ENCODE measurements at regions not wholly inside any gene's neighbourhood (a gene's known extent, or its start where the extent isn't known, plus 50 kb on each side); places are given as distances from the start of the nearest gene placed in this dataset.

DNA sequence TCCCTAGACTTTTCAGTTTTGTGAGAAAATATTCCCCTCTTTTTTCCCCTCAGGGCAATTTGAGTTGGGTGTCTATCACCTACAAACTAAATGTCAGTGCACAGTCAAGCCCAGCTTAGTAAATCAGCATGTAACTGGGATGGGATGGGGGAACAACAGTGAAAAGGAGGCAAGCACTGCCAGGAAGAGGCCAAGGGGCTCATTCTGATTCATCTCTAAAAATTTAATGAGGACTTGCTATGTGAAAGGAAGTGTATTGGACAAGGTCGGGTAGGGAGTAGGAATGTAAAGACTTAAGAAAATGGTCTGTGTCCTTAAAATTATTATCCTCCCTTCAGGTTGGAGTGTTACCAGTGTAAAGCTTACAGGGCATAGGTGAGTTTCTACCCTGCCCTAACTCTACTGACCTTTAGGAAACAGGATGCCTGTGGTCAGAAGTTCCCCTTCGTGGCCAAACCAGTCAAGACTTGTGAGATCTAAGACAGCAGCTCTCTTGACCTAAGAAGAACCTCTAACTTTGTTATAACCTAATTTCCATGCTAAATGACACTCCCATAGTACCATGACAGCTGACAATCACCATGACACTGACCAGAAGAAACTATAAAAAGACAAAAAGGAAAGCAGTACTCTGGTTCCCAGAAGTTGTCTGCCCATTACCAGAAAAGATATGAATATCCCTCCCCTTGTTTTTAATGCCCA is 194.4 kb upstream of the LDB2 start:
- Histone ChIP-seq H3K36me3 (no peaks in the 10 kb centered on the region), H3K27ac (no peak overlapping the region), H3K27me3 (no peaks in the 10 kb centered on the region), H3K9me3 (no peaks in the 10 kb centered on the region), H3K4me1 (no peaks in the 10 kb centered on the region), H3K4me3 (no peak overlapping the region)
- intact Hi-C loops (cut with DNase I; ENCODE audit: low total_unique reads): no loop called here
- no peak for DNase-seq (ENCODE audit: low spot score in 2 of 2)
- TF ChIP-seq CTCF (IDR thresholded peaks at IDR 0.05) (no peak), POLR2A (IDR thresholded peaks at IDR 0.05) (no peak), POLR2AphosphoS5 (IDR thresholded peaks at IDR 0.05) (no peak)

GRCh38 chr4:17091104-17091503 is 192.7 kb upstream of the LDB2 start:
- no peak overlapping the region for H3K27ac ChIP-seq
- H3K9me3 ChIP-seq: no peaks in the 10 kb centered on the region
- H3K4me3 ChIP-seq: no peak overlapping the region
- no peak for DNase-seq (ENCODE audit: low spot score in 2 of 2)
- no peaks in the 10 kb centered on the region for H3K36me3 ChIP-seq
- intact Hi-C loops (cut with DNase I; ENCODE audit: low total_unique reads): no loop called here
- no peaks in the 10 kb centered on the region for H3K4me1 ChIP-seq
- TF ChIP-seq POLR2A (IDR thresholded peaks at IDR 0.05) (no peak), CTCF (IDR thresholded peaks at IDR 0.05) (no peak), POLR2AphosphoS5 (IDR thresholded peaks at IDR 0.05) (no peak)
- H3K27me3 ChIP-seq: no peaks in the 10 kb centered on the region

GRCh38 chr4:17090063-17090462 is 191.6 kb upstream of the LDB2 start:
- intact Hi-C loops (cut with DNase I; ENCODE audit: low total_unique reads): no loop called here
- TF ChIP-seq CTCF (IDR thresholded peaks at IDR 0.05) (no peak), POLR2AphosphoS5 (IDR thresholded peaks at IDR 0.05) (no peak), POLR2A (IDR thresholded peaks at IDR 0.05) (no peak)

GRCh38 chr4:17085416-17085815 is 187.0 kb upstream of the LDB2 start:
- Histone ChIP-seq H3K27ac (no peak overlapping the region), H3K27me3 (no peaks in the 10 kb centered on the region), H3K9me3 (no peaks in the 10 kb centered on the region), H3K36me3 (no peaks in the 10 kb centered on the region), H3K4me3 (no peak overlapping the region), H3K4me1 (no peaks in the 10 kb centered on the region)
- no peak for TF ChIP-seq POLR2AphosphoS5 (IDR thresholded peaks at IDR 0.05)
- no peak for TF ChIP-seq CTCF (IDR thresholded peaks at IDR 0.05)
- no peak for TF ChIP-seq POLR2A (IDR thresholded peaks at IDR 0.05)
- DNase-seq (ENCODE audit: low spot score in 2 of 2): no peak
- intact Hi-C loops (cut with DNase I; ENCODE audit: low total_unique reads): no loop called here

More at GRCh38 chr4:17090063-17090462, 191.6 kb upstream of the LDB2 start:
- no peaks in the 10 kb centered on the region for H3K27me3 ChIP-seq
- no peaks in the 10 kb centered on the region for H3K9me3 ChIP-seq
- H3K4me3 ChIP-seq: no peak overlapping the region
- no peaks in the 10 kb centered on the region for H3K36me3 ChIP-seq
- no peak for DNase-seq (ENCODE audit: low spot score in 2 of 2)
- H3K27ac ChIP-seq: no peak overlapping the region
- no peaks in the 10 kb centered on the region for H3K4me1 ChIP-seq

DNA sequence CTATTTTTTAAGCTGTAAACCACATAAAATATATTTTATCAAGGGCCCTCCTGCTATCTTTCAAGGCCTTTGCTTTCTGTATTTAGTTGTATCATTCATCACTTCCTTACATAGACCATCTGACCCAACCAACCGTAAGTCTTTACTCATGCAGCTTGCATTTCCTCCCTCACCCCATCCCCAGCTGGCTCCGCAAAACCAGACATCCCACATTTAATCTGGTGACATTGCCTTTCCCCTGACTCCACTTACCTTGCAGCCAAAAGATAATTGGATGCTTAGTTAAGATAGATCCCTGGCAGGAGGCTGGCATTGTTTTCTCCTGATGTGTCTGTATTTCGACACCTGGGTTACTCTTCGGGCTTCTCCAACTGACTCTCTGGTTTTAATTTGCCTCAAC is 183.7 kb upstream of the LDB2 start:
- Histone ChIP-seq H3K36me3 (no peaks in the 10 kb centered on the region), H3K27ac (no peak overlapping the region), H3K27me3 (no peaks in the 10 kb centered on the region), H3K4me1 (no peaks in the 10 kb centered on the region), H3K4me3 (no peak overlapping the region), H3K9me3 (no peaks in the 10 kb centered on the region)
- DNase-seq (ENCODE audit: low spot score in 2 of 2): no peak
- TF ChIP-seq POLR2A (IDR thresholded peaks at IDR 0.05) (no peak), POLR2AphosphoS5 (IDR thresholded peaks at IDR 0.05) (no peak), CTCF (IDR thresholded peaks at IDR 0.05) (no peak)
- intact Hi-C loops (cut with DNase I; ENCODE audit: low total_unique reads): no loop called here

Data from breast epithelium (tissue), 4 donors.